Keratinocyte (primary cell): ENCODE measurements at regions not wholly inside any gene's neighbourhood (a gene's known extent, or its start where the extent isn't known, plus 50 kb on each side); places are given as distances from the start of the nearest gene placed in this dataset.

Experiments
- CTCF ChIP-seq, 3 experiments: IDR thresholded peaks in 1 of 3; conservative IDR thresholded peaks in 1 of 3; optimal IDR thresholded peaks in 1 of 3; 2 replicates in 2 of 3; 3 replicates in 1 of 3; pipeline versions ENCODE3 to v1.5.1; 2011; ENCODE audit warnings: low read length in 3 of 3, mild to moderate bottlenecking in 3 of 3, moderate library complexity in 2 of 3, control low read depth in 1 of 3, inconsistent platforms in 1 of 3; ENCODE audit not compliant: insufficient read depth in 2 of 3; ENCODE audit errors: extremely low read depth in 1 of 3
- EZH2 ChIP-seq: IDR thresholded peaks from one replicate; pipeline ENCODE4 v1.6.1; 2012; ENCODE audit warnings: inconsistent platforms, mild to moderate bottlenecking, low read length, moderate library complexity

- no peak for TF ChIP-seq CTCF (optimal IDR thresholded peaks at IDR 0.05 in 1 of 3, IDR thresholded peaks at IDR 0.05 in 1 of 3, conservative IDR thresholded peaks at IDR 0.05 in 1 of 3; ENCODE audit: extremely low read depth in 1 of 3, insufficient read depth in 2 of 3, low read length in 3 of 3)
- no peak for TF ChIP-seq EZH2
Observed at GRCh38 chr10:78869508-78870454, 199.0 kb upstream of the ZMIZ1 start.
